Stimulated activated CD8-positive, alpha-beta memory T cell treated with anti-CD3 and anti-CD28 coated beads, Interleukin-2, amount 100 ng/mL, for 48 hours (primary cell): ENCODE measurements at regions not wholly inside any gene's neighbourhood (a gene's known extent, or its start where the extent isn't known, plus 50 kb on each side); places are given as distances from the start of the nearest gene placed in this dataset.
"Not testable (repeated sequence)": the region's sequence is repeated elsewhere in the genome, so short reads cannot be mapped to it uniquely, and the experiment has no call there.

Experiments used
- DNase-seq, 2 donors: peaks; one replicate each; pipeline ENCODE4 v3.0.0-alpha.2; 2020; ENCODE audit warnings: low read depth in 2 of 2

DNA sequence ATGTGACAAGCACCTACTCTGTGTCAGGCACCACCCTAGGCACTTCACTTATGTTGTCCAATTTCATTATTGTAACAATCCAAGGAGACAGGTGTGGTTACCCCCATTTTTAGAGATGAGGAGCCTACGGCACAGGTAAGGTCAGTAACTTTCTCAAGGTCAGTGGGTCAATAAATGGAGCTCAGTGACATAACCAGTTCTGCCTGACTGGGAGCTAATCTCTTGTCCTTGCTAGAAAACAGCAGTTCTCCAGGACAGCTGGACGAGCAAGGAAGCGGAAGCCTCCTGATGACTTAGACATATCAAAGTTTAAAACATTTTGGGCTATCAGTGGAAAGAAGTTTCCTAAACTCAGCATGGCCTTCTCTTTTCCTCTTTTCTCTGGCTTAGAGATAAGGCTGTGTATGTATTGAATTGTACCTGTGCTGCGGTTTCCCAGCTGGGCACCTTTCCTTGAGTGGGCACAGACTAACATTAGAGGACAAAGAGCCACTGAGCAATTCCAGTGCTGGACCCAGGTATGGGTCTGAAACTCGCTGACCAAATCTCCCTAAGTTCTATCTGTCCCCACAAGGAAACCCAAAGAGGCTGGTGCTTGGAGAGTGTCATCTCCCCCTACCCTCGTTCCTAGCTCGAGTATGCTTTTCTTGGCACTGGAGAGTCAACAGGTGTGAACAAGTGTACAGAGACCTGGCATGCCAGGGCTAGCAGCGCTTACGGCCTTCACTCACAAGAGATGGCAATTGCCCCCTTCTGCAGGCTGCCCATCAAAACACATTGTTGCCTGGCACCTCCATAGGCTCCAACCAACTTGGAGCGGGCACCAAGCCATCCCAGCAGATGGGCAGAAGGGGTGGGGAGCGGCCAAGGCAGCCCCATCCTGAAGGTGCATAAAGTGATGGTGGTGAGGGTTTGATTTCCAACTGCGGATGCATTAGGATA, 456.1 kb upstream of the PROX1 start:
- no peak for DNase-seq

DNA sequence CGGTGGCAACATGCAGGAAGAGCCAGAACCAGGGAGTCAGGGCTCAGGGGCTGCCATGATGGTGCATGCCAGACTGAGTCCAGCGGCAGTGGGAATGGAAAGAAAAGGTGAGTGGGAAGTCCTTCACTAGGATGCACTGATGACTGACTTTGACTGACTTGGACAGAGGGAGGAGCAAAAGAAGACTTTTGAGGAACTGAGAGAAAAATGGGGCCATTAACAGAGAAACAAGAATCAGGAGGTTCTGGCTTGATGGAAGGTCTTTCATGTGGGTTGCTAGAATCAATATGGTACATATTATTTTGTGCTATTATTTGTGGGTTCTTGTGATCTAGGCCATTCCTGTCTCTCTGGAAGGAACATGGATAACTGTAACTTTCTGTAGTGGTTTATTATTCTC, 454.6 kb upstream of the PROX1 start:
- DNase-seq: no peak

DNA sequence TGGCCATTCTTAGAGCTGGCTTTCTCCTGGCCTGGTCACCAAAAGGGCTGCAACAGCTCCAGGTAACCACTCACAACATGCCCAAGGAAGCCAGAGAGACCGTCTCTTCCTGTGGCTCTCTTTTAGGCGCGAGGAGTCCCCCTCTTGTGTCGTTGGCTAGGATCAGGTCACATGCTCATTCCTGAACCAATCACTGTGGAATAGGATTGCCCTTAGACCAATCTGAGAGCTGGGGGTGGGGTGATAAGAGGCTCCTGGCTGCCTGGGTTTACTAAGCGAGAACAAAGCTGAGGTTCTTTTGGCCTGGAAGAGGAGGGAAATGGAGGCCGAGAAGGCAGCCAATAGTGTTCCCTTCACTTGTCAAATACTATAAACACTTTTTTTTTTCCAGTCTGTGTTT, 452.1 kb upstream of the PROX1 start:
- no peak for DNase-seq

GRCh38 chr1:213538251-213538650, 449.5 kb upstream of the PROX1 start:
- no peak for DNase-seq

- DNase-seq: no peak
Observed at GRCh38 chr1:213539464-213539863, 448.3 kb upstream of the PROX1 start.

DNA sequence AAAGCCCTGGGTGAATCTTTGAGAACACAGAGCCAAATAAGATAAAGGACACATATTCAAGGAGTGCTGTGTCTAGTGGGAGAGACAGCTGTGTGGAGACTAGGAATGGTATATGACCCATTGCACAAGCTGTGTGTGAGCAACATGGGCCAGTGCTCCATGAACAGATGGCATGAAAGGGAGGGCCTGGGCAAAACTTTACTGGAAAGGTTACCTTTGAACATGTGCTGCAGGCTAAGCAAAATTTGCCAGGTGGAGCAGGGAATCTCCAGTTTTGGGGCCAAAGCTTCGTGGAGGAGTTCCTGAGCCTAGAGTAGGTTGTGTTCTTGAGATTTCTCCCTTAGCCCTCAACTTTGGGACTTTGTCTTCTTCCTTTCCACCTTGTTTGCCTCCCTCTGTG, 446.1 kb upstream of the PROX1 start:
- no peak for DNase-seq

- not testable (repeated sequence) for DNase-seq
Observed at GRCh38 chr1:213545181-213545580, 442.6 kb upstream of the PROX1 start.

GRCh38 chr1:213549982-213550381, 437.8 kb upstream of the PROX1 start:
- no peak for DNase-seq

DNA sequence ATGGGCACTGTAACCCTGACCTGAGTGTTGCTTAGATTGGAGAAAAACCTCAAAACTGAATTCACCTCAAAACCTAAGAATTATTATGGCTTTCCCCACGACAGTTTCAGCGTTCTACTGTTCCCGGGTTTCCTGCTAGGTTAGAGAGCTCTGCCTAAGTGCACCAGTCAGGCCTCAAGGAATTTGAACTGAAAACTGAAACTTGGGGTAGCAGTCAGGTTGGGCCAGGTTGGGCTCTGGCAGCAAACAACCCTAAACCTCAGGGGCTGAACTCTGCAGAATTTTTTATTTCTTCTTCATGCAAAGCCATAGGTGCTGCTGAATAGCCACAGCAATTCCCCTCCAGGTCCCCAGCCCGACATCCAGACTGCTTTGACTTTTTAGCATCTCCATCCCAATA, 437.0 kb upstream of the PROX1 start:
- DNase-seq: no peak

DNA sequence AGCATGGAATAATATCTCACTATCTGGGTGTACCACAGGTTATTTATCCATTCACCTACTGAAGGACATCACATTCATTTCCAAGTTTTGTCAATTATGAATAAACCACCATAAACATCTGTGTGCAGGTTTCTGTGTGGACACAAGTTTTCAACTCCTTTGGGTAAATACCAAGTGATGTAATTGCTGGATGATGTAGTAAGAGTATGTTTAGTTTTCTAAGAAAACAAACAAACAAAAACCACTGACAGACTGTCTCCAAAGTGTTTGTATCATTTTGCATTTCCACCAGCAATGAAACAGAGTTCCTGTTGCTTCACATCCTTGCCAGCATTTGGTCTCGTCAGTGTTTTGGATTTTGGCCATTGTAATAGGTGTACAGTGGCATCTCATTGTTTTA, 435.7 kb upstream of the PROX1 start:
- no peak for DNase-seq

DNA sequence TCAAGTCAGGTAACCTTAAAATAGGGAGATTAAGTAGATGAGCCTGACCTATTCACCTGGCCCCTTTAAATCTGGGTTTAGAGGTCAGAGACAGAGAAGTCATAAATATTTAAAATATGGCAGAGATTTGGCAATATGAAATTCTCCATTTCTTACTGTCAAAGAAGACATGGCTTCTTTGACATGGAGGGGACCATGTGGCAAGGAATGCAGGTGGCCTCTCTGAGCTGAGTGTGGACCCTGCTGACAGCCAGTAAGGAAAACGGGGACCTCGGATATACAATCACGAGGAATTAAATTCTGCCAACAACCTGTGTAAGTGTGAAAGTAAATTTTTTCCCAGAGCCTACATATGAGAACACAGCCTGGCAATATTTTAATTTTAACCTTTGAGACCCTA, 427.5 kb upstream of the PROX1 start:
- no peak for DNase-seq

DNA sequence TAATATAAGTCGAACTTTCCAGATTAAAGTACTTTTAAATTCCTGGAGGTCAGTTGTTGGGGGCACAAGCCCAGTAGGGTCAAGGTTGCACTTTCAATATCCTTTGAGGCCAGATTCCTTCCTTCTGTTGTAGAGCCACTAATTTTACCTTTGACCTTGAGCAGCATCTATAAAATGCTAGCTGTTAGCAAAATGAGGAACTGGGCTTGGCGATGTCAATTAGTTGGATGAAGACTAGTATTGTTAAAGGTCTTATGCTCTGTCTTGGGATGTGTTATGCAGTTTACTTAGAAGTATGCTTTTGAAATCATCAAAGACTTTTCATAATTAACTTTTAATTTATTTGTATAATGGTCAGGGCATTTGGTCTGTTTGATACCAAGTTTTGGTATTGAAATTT, 425.9 kb upstream of the PROX1 start:
- DNase-seq: no peak

DNA sequence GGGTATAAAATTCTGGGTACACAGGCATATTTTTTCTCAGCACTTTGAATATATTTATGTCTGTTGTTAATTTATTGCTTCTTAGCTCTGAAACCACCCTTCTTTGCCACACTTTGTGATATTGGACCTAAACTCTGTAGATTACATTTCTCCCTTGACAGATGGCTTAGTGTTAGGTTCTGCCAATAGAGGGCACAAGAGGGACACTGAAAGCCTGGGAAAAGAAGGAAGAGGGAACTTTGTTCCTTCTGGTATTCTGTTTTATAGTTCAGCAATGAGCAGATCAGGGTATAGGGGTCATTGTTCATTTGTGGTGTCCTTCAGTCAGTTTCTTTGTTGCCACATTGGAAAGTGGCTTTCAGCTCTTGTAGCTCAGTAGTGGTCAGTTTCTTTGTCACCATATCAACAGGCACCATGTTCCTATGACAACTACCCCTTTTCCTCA, 423.5 kb upstream of the PROX1 start:
- no peak for DNase-seq

- no peak for DNase-seq
Observed at GRCh38 chr1:213568929-213569815, 418.6 kb upstream of the PROX1 start.

DNA sequence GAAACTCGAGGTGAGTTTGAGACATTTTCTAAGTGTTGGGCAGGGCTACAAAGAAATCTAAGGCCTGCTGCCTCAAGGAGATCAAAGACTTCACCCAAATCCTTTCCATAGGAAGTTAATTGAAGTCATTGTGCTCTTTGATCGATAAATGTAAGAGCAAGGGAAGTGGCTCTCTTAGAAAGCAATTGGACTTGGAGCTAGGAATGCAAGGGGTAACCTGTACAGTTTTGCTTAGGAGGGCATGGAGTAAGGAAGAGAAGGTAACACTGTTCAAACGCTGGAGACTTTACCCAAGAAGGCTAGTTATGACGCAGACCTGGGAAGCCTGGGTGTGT, 418.0 kb upstream of the PROX1 start:
- DNase-seq: no peak

- DNase-seq: no peak
Observed at GRCh38 chr1:213570487-213570886, 417.3 kb upstream of the PROX1 start.

GRCh38 chr1:213571419-213571818, 416.4 kb upstream of the PROX1 start:
- DNase-seq: no peak

DNA sequence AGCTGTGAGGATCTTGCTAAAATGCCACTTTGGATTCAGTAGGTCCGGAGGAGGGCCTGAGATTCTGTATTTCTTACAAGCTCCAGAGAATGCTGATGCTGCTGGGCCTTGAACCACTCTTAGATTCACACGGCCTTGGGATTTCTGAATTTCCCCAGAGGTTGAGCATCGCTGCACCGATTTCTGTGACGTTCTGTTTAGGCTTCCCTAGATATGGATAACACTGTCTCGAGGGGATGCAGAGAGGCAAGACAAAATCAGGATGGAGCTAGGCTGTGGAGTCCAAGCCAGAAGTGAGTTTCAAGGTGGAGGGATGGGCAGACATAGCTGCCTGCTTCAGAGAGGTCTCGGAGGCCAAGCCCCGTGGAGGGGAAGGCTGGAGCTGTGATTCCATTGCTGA, 415.9 kb upstream of the PROX1 start:
- no peak for DNase-seq

DNA sequence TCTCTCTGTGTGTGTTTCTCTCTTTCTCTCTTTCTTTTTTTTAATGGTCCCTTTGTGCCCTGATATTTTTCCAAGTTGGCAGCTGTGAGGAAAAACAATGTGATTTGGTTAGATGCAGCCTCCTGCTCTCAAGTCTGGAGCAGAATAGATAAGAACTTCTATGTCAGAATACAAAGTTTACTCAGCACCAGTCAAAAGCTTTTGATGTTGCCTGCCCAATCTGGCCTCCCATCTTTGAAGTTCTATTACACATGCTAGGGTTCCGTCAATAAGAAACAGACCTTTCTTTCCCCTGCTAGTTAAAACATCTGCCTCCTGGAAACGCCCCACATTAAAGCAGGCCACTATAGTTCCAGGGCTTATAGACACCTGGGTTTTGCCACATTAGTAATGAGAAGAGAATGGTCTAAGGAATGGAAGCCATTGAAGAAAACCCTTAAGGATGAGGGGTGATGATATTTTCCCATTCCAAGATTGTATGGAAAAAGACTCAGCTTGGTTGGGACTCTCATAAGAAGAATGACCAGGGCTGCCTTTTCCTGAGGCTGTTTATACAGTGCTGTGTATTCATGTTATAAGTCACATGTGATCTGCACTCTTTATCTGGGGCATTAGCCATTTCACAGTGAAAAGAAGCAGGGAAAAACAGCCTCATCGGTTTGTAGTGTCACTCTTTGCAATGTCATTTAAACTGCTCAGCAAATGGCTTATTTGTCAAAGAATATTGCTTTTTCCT, 414.7 kb upstream of the PROX1 start:
- no peak for DNase-seq

- DNase-seq: no peak
Observed at GRCh38 chr1:213573648-213574009, 414.1 kb upstream of the PROX1 start.

DNA sequence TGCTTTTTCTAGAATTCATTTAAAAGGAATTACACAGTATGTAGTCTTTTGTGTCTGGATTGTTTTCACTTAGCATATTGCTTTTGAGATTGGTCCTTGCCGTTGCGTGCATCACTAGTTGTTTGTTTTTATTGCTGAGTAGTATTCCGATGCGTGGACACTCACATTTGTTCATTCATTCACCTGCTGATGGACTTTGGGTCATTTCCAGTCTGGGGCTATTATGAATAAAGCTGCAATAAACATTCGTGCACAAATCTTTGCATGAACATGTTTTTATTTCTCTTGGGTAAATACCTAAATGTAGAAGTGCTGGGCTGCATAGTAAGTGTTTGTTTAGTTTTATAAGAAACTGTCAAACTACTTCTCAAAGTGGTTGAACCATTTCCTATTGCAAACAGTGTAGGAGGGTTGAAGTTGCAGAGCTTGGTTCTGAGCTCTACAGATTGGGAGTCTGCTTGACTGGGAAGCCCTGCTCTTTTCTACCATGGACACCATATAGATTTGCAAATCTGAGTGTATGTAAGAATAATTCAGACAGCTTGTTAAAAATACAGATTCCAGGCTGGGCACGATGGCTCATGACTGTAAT, 404.7 kb upstream of the PROX1 start:
- DNase-seq: no peak

GRCh38 chr1:213584272-213584671, 403.5 kb upstream of the PROX1 start:
- DNase-seq: no peak
